ENCODE measurements at regions not wholly inside any gene's neighbourhood (a gene's known extent, or its start where the extent isn't known, plus 50 kb on each side); places are given as distances from the start of the nearest gene placed in this dataset.

DNA sequence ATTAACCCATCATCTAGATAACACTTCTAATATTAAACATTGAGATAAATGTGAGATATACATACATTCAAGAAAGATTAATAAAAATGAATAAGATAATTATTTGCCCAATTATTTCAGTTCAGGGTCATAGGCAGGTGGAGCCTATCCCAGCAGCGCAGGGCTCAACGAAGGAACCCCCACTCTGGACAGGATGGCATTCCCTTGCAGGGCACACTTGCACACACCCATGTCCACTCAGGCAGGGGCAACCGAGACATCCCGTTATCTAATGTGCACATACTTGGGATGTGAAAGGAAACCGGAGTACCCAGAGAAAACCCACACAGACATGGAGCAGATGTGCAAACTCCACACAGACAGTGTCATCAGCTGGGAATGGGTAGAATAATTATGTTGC is 175.4 kb upstream of the CMC1 start:
- DNase-seq (ENCODE audit: low spot score) = no peak
- TF ChIP-seq, protein P1, sequence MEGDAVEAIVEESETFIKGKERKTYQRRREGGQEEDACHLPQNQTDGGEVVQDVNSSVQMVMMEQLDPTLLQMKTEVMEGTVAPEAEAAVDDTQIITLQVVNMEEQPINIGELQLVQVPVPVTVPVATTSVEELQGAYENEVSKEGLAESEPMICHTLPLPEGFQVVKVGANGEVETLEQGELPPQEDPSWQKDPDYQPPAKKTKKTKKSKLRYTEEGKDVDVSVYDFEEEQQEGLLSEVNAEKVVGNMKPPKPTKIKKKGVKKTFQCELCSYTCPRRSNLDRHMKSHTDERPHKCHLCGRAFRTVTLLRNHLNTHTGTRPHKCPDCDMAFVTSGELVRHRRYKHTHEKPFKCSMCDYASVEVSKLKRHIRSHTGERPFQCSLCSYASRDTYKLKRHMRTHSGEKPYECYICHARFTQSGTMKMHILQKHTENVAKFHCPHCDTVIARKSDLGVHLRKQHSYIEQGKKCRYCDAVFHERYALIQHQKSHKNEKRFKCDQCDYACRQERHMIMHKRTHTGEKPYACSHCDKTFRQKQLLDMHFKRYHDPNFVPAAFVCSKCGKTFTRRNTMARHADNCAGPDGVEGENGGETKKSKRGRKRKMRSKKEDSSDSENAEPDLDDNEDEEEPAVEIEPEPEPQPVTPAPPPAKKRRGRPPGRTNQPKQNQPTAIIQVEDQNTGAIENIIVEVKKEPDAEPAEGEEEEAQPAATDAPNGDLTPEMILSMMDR (IDR thresholded peaks at IDR 0.05; ENCODE audit: extremely low read depth, missing control alignments) = no peak

DNA sequence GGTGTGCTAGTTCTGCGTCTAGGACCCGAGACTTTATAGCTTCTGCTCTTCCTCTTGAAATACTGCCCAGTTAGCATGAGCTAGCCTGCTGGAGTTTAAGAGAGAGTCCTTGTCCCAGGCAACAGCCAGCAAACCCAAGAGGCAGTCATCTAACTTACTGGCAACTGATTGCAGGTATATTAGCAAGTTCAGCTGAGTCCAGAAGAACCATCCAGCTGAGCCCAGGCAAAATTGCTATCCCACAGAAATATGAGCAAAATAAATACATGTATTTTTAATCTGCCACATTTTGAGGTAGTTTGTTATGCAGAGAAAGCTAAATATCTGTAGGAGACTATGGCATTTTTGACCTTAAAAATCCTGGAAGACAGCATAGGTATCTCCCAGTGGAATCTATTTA is 174.4 kb upstream of the CMC1 start:
- TF ChIP-seq, protein P1 (IDR thresholded peaks at IDR 0.05; ENCODE audit: extremely low read depth, missing control alignments) = no peak

DNA sequence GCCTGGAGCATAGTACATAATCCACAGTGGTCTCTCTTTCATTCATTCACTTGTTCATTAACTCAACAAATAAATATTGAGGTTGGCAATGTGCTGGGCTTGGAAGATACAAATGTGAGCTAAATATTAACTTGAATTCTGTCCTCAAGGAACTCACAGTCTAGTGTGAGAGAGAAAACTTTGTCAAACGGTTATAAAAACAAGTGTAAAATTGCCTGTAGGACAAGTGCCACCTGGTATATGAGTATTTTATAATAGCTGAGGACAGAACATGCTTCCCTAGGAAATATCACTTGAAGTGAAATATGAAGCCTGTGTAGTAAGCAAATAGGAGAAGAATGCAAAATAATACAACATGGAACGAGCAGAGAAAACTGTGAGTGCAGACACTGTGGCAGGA is 173.1 kb upstream of the CMC1 start:
- DNase-seq (ENCODE audit: low spot score) = no peak
- TF ChIP-seq, protein P1 (IDR thresholded peaks at IDR 0.05; ENCODE audit: extremely low read depth, missing control alignments) = no peak

More for the DNA sequence above, 174.4 kb upstream of the CMC1 start:
- no peak for DNase-seq (ENCODE audit: low spot score)

DNA sequence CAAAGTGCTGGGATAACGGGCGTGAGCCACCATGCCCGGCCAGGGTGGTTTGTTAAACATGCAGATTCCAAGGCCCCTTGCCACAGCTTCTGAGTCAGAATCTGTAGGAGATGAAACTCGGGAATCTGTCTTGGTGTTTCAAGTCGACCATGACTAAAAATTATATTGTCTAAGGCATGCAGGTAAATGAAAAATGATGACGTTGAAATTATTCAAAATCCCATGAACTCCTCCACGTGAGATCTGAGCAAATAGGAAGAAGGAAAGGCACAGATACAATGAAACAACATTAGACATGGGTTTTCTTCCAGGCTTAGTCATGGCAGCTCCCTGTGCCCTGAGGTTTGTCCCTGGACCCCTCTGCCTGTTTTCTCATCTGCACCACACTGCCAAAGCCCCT is 172.0 kb upstream of the CMC1 start:
- no peak for DNase-seq (ENCODE audit: low spot score)

DNA sequence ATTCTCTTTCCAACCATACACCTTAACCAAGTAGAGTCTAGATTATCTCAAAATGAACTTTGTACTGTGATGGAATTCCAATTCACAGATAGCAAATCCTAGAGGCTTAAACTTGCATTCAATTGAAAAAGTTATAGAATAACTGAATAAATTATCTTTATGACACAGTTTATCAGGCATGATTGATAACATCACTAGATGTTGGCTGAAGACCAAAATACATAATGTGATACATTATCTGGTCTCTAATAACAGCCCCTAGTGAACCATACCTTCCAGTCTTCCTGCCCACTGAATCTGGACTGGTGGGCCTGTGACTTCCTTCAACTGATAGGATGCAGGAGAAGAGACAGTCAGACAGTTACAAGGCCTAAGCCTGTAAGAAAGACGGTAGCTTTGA is 165.2 kb upstream of the CMC1 start:
- no peak for DNase-seq (ENCODE audit: low spot score)
- TF ChIP-seq, protein P1 (IDR thresholded peaks at IDR 0.05; ENCODE audit: extremely low read depth, missing control alignments) = no peak

More for the DNA sequence above, 172.0 kb upstream of the CMC1 start:
- TF ChIP-seq, protein P1 (IDR thresholded peaks at IDR 0.05; ENCODE audit: extremely low read depth, missing control alignments) = no peak

DNA sequence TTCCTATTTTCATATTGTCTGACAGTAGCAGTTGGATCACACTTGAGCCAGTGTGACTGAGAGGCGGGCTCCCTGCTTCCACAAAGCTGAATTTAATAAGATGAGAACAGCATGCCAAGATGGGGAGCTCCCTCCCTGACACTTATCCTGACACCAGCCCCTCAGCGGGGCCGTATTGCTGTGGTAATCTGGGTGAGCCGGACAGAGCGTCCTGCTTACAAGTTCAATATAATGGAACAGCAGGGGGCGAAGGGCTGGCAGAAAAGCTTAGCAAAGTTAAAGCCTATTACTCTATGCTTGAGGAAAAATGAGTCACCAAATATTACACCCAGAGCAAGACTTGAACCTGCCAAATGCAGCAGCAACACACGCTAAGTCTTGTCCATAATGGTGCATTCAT is 163.8 kb upstream of the CMC1 start:
- DNase-seq (ENCODE audit: low spot score) = no peak
- TF ChIP-seq, protein P1 (IDR thresholded peaks at IDR 0.05; ENCODE audit: extremely low read depth, missing control alignments) = no peak

DNA sequence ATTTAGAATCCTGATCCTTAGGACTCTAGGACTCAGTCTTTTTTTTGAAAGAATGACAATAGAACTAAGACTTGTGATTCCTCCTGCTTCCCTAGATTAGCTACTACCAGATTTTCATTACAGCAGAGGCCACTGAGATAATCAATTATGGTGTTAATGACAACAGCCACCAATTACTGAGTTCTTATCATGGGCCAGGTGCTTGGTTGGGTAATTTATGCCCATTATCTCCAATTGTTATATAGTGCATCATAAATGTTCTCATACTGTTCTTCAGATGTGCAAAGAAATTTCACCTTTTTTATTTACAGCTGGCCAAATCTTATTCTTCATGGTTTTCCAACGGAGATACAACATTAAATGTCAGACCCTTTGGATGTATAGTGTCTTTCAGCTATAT is 162.9 kb upstream of the CMC1 start:
- TF ChIP-seq, protein P1 (IDR thresholded peaks at IDR 0.05; ENCODE audit: extremely low read depth, missing control alignments) = no peak
- no peak for DNase-seq (ENCODE audit: low spot score)
